Fibroblast of lung (primary cell): ENCODE measurements at regions not wholly inside any gene's neighbourhood (a gene's known extent, or its start where the extent isn't known, plus 50 kb on each side); places are given as distances from the start of the nearest gene placed in this dataset.

Experiments
- CTCF ChIP-seq, 2 donors: IDR thresholded peaks in 1 of 2; conservative IDR thresholded peaks in 1 of 2; 1 replicate in 1 of 2; 2 replicates in 1 of 2; pipeline ENCODE4 v1.5.1; 2011 to 2012; ENCODE audit warnings: low read length in 2 of 2, control low read depth in 1 of 2, inconsistent platforms in 1 of 2, low read depth in 1 of 2, mild to moderate bottlenecking in 1 of 2
- EZH2 ChIP-seq: IDR thresholded peaks from 2 replicates; pipeline ENCODE4 v1.5.1; 2012; ENCODE audit warnings: low read length, control low read depth, mild to moderate bottlenecking; ENCODE audit errors: missing control alignments

DNA sequence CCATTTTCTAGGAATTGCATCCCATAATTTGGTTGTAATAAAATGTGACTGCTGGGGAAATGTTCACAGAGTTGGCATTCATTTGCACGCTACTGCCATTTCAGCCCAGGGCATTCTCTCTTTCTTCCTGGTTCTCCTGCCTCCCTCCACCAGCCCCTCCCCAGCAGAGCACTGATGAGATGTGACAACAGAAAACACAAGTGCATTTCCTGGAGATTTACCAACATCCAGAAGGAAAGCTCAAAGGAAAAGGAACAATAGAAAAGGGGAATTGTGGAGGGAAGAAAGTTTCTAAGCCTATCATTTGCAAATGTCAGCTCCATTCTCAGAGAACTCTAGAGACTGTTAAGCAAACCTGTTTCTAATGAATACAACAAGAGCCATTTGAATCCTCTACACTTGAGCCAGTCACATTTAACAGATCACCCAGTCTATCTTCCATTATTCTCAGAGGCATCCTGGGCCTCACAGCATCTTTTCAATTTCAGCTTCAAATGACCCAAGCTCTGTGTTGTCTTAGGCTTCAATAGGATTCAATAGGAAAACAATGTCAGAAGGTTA lies 395.6 kb upstream of the PBX1 start:
- no peak for TF ChIP-seq EZH2
- TF ChIP-seq CTCF (conservative IDR thresholded peaks at IDR 0.05 in 1 of 2, IDR thresholded peaks at IDR 0.05 in 1 of 2; ENCODE audit: low read depth in 1 of 2, low read length in 2 of 2) = no peak
